Trophoblast cell (in vitro differentiated cells and primary cell): ENCODE measurements at regions not wholly inside any gene's neighbourhood (a gene's known extent, or its start where the extent isn't known, plus 50 kb on each side); places are given as distances from the start of the nearest gene placed in this dataset.

Experiments used
- DNase-seq, 2 donors: peaks; one replicate each; pipeline ENCODE4 v3.0.0-alpha.2; 2016
- H2AFZ ChIP-seq: 2 replicates; pipeline ENCODE4 v1.6.1; 2013; ENCODE audit warnings: low read length, moderate library complexity, mild to moderate bottlenecking; ENCODE audit not compliant: insufficient read depth, poor library complexity
- H2AK5ac ChIP-seq: 2 replicates; pipeline ENCODE4 v1.6.1; 2013; ENCODE audit warnings: mild to moderate bottlenecking, low read length
- H2BK120ac ChIP-seq: 2 replicates; pipeline ENCODE4 v1.6.1; 2013; ENCODE audit warnings: low read length, mild to moderate bottlenecking, moderate library complexity; ENCODE audit not compliant: insufficient read depth, poor library complexity
- H2BK12ac ChIP-seq: 2 replicates; pipeline ENCODE4 v1.6.1; 2013; ENCODE audit warnings: mild to moderate bottlenecking, low read length, moderate library complexity
- H2BK5ac ChIP-seq: 2 replicates; pipeline ENCODE4 v1.6.1; 2013; ENCODE audit warnings: low read length, low read depth, moderate library complexity, mild to moderate bottlenecking; ENCODE audit not compliant: poor library complexity
- H3K14ac ChIP-seq: 2 replicates; pipeline ENCODE4 v1.6.1; 2013; ENCODE audit warnings: mild to moderate bottlenecking, low read length
- H3K18ac ChIP-seq: 2 replicates; pipeline ENCODE4 v1.6.1; 2013; ENCODE audit warnings: mild to moderate bottlenecking, low read length
- H3K23ac ChIP-seq: 2 replicates; pipeline ENCODE4 v1.6.1; 2013; ENCODE audit warnings: low read length
- H3K27ac ChIP-seq: 2 replicates; pipeline ENCODE4 v1.5.1; 2013; ENCODE audit warnings: low read depth, mild to moderate bottlenecking, inconsistent platforms, low read length, moderate library complexity
- H3K27me3 ChIP-seq: 2 replicates; pipeline ENCODE4 v1.6.1; 2013; ENCODE audit warnings: inconsistent platforms, mild to moderate bottlenecking, low read length, moderate library complexity; ENCODE audit not compliant: insufficient read depth
- H3K36me3 ChIP-seq, 2 experiments: 1 replicate in 1 of 2; 2 replicates in 1 of 2; pipeline ENCODE4 v1.6.1; 2013; ENCODE audit warnings: low read length in 2 of 2, mild to moderate bottlenecking in 2 of 2, moderate library complexity in 1 of 2; ENCODE audit not compliant: insufficient read depth in 2 of 2, control insufficient read depth in 1 of 2
- H3K4ac ChIP-seq: 2 replicates; pipeline ENCODE4 v1.6.1; 2013; ENCODE audit warnings: low read depth, mild to moderate bottlenecking, low read length, moderate library complexity
- H3K4me1 ChIP-seq, 2 experiments: 1 replicate in 1 of 2; 2 replicates in 1 of 2; pipeline ENCODE4 v1.6.1; 2013; ENCODE audit warnings: low read length in 2 of 2, mild to moderate bottlenecking in 2 of 2, moderate library complexity in 1 of 2; ENCODE audit not compliant: insufficient read depth in 2 of 2, control insufficient read depth in 1 of 2
- H3K4me2 ChIP-seq: 2 replicates; pipeline ENCODE4 v1.6.1; 2013; ENCODE audit warnings: inconsistent platforms, mild to moderate bottlenecking, low read length, moderate library complexity
- H3K4me3 ChIP-seq: 2 replicates; pipeline ENCODE4 v1.5.1; 2013; ENCODE audit warnings: mild to moderate bottlenecking, low read depth, low read length, inconsistent platforms
- H3K79me1 ChIP-seq: one replicate; pipeline ENCODE4 v1.6.1; 2013; ENCODE audit warnings: low read length
- H3K79me2 ChIP-seq: 2 replicates; pipeline ENCODE4 v1.6.1; 2013; ENCODE audit warnings: low read length, mild to moderate bottlenecking; ENCODE audit not compliant: control insufficient read depth, insufficient read depth, poor library complexity
- H3K9ac ChIP-seq: 2 replicates; pipeline ENCODE4 v1.6.1; 2013; ENCODE audit warnings: mild to moderate bottlenecking, low read length
- H3K9me3 ChIP-seq: 2 replicates; pipeline ENCODE4 v1.6.1; 2013; ENCODE audit warnings: low read depth, mild to moderate bottlenecking, control low read depth, inconsistent platforms, low read length; ENCODE audit not compliant: insufficient read depth
- H4K12ac ChIP-seq: 2 replicates; pipeline ENCODE4 v1.6.1; 2013; ENCODE audit warnings: low read depth, mild to moderate bottlenecking, low read length, moderate library complexity
- H4K8ac ChIP-seq: 2 replicates; pipeline ENCODE4 v1.6.1; 2013; ENCODE audit warnings: low read depth, mild to moderate bottlenecking, low read length, moderate library complexity
- H4K91ac ChIP-seq: one replicate; pipeline ENCODE4 v1.6.1; 2013; ENCODE audit warnings: low read depth, mild to moderate bottlenecking, low read length, moderate library complexity
- WGBS: extraction: QIAGEN DNeasy Blood & Tissue Kit; methylation state at CpG from one replicate; pipeline ENCODE4 v1.1.7; 2013; ENCODE audit warnings: missing lambda C conversion rate; ENCODE audit not compliant: insufficient read length, insufficient coverage; ENCODE audit errors: extremely low coverage; 5-methylcytosine and 5-hydroxymethylcytosine counted together

DNA sequence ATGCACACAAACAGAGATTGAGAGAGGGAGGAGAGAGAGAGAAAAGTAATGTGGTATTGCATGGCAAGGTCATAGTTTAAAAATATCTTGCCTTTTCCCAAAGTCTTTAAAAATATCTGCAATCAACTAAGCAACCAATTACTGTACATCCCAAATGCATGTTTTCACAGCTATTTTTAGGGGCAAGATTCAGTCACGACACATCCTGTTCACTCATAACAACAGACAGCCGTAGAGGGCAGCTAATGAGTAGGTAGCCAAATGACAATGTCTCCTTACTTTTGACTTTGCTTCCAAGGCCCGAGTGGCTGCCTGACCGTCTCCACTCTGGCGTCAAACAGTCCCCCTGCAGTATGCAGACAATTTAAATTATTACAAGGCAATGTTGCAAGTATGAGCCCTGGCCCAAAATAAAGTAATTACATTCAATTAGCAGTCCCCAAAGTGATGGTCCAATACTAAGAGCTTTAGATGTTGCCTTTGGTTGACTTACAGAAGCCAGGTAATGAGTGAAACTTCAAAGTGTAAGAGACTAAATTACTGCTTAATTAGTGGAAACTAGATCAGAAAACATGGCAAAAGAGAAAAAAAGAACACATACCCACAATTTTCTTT lies 162.9 kb downstream of the MBL2 start:
- Histone ChIP-seq H2BK12ac (no peak overlapping the region), H3K4me1 (no peaks in the 10 kb centered on the region), H3K4ac (no peak overlapping the region), H4K8ac (no peak overlapping the region), H3K9ac (no peak overlapping the region), H2AK5ac (no peak overlapping the region), H3K27ac (no peak overlapping the region), H4K12ac (no peak overlapping the region), H3K36me3 (no peaks in the 10 kb centered on the region), H4K91ac (no peak overlapping the region), H3K14ac (no peak overlapping the region), H2BK120ac (no peak overlapping the region), H3K79me1 (no peaks in the 10 kb centered on the region), H3K4me3 (no peak overlapping the region), H2AFZ (no peak overlapping the region), H3K9me3 (no peaks in the 10 kb centered on the region), H3K27me3 (no peaks in the 10 kb centered on the region), H3K4me2 (no peak overlapping the region), H3K18ac (no peak overlapping the region), H3K79me2 (no peaks in the 10 kb centered on the region), H3K23ac (no peak overlapping the region), H2BK5ac (no peak overlapping the region)
- no peak for DNase-seq
- no CpG with 5 or more reads among the region's 5 CpGs for WGBS

DNA sequence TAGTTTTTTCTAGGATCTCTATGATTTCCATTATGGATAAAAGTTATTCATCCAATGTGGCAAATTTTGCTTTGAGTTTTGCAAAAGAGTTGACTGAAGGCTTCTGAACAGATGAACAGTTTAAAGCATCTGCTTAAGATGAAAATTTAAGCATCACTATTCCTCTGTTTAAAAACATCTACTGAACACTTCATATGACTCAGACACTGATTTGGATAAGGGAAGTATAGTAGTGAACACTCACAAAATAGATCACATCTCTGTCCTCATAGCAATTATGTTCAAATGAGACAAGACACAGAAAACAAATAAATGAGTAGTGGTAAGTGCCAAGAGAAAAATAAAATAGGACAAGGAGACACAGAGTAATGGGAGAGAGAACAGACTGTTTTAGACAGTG lies 157.3 kb downstream of the MBL2 start:
- Histone ChIP-seq H3K4me3 (no peak overlapping the region), H3K36me3 (no peaks in the 10 kb centered on the region), H3K18ac (no peak overlapping the region), H2BK12ac (no peak overlapping the region), H3K4ac (no peak overlapping the region), H3K27ac (no peak overlapping the region), H3K27me3 (no peaks in the 10 kb centered on the region), H4K8ac (no peak overlapping the region), H3K4me2 (no peak overlapping the region), H3K79me1 (no peaks in the 10 kb centered on the region), H3K4me1 (no peaks in the 10 kb centered on the region), H3K9ac (no peak overlapping the region), H2AK5ac (no peak overlapping the region), H4K91ac (no peak overlapping the region), H3K79me2 (no peaks in the 10 kb centered on the region), H3K23ac (no peak overlapping the region), H2BK5ac (no peak overlapping the region), H2BK120ac (no peak overlapping the region), H4K12ac (no peak overlapping the region), H3K9me3 (no peaks in the 10 kb centered on the region), H3K14ac (no peak overlapping the region), H2AFZ (no peak overlapping the region)
- DNase-seq = no peak

DNA sequence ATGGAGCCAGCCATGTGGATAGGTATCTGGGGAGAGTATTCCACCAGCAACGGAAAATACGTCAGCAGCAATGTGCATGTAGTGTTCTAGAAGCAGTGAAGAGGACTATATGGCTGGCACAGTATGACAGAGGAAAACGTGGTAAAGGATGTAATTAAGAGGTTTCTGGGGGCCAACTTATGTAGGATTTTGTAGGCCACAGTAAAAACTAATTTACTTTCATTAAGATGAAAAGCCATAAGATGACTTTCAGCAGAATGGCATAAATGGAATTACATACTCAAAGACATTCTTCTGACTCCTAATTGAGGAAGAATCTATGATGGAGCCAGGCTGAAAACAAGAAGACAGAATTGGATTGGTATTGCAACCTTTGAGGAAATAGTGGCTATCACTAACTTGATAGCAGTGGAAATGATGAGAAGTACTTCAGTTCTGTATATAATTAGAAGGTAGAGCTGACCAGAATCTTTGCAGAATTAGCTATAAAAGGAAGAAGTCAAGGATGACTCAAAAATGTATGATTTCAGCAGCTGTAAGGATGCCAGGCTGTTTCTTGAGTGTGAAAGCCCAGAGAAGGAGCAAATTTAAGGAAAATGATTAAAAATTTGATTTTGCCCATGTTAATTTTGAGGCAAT lies 156.7 kb downstream of the MBL2 start:
- no peaks in the 10 kb centered on the region for H3K4me1 ChIP-seq
- H3K27me3 ChIP-seq = no peaks in the 10 kb centered on the region
- no peaks in the 10 kb centered on the region for H3K79me2 ChIP-seq
- no peak overlapping the region for H4K12ac ChIP-seq
- no peak overlapping the region for H3K27ac ChIP-seq
- H4K8ac ChIP-seq = no peak overlapping the region
- H2BK12ac ChIP-seq = no peak overlapping the region
- DNase-seq = no peak
- WGBS = no CpG with 5 or more reads among the region's 3 CpGs
- no peak overlapping the region for H3K18ac ChIP-seq
- no peak overlapping the region for H3K4me3 ChIP-seq
- no peak overlapping the region for H2AK5ac ChIP-seq
- H3K9me3 ChIP-seq = no peaks in the 10 kb centered on the region
- H2BK120ac ChIP-seq = no peak overlapping the region
- H3K14ac ChIP-seq = no peak overlapping the region
- H3K36me3 ChIP-seq = no peaks in the 10 kb centered on the region
- H3K9ac ChIP-seq = no peak overlapping the region
- H2BK5ac ChIP-seq = no peak overlapping the region
- H4K91ac ChIP-seq = no peak overlapping the region
- H2AFZ ChIP-seq = no peak overlapping the region
- no peak overlapping the region for H3K23ac ChIP-seq
- H3K4ac ChIP-seq = no peak overlapping the region
- no peak overlapping the region for H3K4me2 ChIP-seq
- H3K79me1 ChIP-seq = no peaks in the 10 kb centered on the region

DNA sequence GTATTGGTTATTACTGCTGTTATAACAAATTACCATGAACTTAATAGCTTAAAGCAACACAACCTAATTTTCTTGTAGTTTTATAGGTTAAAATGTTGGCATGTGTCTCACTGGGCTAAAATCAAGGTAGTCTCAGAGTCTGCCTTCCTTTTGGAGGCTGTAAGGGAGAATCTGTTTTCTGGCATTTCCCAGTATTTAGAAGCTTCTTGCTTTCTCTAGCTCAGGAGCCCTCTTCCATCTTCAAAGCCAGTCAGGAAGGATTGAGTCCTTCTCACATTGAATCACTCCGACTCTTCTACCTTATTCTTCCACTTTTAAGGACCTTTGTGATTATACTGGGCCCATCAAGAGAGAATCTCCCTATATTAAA lies 156.2 kb downstream of the MBL2 start:
- Histone ChIP-seq H3K79me2 (no peaks in the 10 kb centered on the region), H2BK120ac (no peak overlapping the region), H3K79me1 (no peaks in the 10 kb centered on the region), H2BK5ac (no peak overlapping the region), H3K23ac (no peak overlapping the region), H3K4me3 (no peak overlapping the region), H3K36me3 (no peaks in the 10 kb centered on the region), H3K4me1 (no peaks in the 10 kb centered on the region), H4K12ac (no peak overlapping the region), H2AFZ (no peak overlapping the region), H3K14ac (no peak overlapping the region), H4K91ac (no peak overlapping the region), H3K4me2 (no peak overlapping the region), H4K8ac (no peak overlapping the region), H2AK5ac (no peak overlapping the region), H3K27ac (no peak overlapping the region), H3K4ac (no peak overlapping the region), H3K18ac (no peak overlapping the region), H3K27me3 (no peaks in the 10 kb centered on the region), H3K9me3 (no peaks in the 10 kb centered on the region), H3K9ac (no peak overlapping the region), H2BK12ac (no peak overlapping the region)
- WGBS = no CpG with 5 or more reads among the region's 1 CpG
- no peak for DNase-seq
